GM13976 (cell line): ENCODE measurements at regions not wholly inside any gene's neighbourhood (a gene's known extent, or its start where the extent isn't known, plus 50 kb on each side); places are given as distances from the start of the nearest gene placed in this dataset.

ENCODE experiments used
- DNase-seq: peaks from one replicate; pipeline ENCODE4 v3.0.0; 2012; ENCODE audit warnings: low spot score
- in situ Hi-C: fragments of 300-500 bp; cut with MboI; formaldehyde crosslinking; loops from one replicate; pipeline ENCODE4 v1.12.0; 2022; ENCODE audit warnings: low sequenced_read_pairs, mixed read lengths, inconsistent platforms; ENCODE audit not compliant: unreplicated experiment
- TF ChIP-seq, protein P1 (sequence below): IDR thresholded peaks from 2 replicates; pipeline ENCODE4 v1.5.1; 2012; ENCODE audit warnings: borderline replicate concordance, mild to moderate bottlenecking; ENCODE audit not compliant: insufficient read depth; ENCODE audit errors: extremely low read depth, missing control alignments, control extremely low read depth

- in situ Hi-C loops = no loop called here
- TF ChIP-seq, protein P1, sequence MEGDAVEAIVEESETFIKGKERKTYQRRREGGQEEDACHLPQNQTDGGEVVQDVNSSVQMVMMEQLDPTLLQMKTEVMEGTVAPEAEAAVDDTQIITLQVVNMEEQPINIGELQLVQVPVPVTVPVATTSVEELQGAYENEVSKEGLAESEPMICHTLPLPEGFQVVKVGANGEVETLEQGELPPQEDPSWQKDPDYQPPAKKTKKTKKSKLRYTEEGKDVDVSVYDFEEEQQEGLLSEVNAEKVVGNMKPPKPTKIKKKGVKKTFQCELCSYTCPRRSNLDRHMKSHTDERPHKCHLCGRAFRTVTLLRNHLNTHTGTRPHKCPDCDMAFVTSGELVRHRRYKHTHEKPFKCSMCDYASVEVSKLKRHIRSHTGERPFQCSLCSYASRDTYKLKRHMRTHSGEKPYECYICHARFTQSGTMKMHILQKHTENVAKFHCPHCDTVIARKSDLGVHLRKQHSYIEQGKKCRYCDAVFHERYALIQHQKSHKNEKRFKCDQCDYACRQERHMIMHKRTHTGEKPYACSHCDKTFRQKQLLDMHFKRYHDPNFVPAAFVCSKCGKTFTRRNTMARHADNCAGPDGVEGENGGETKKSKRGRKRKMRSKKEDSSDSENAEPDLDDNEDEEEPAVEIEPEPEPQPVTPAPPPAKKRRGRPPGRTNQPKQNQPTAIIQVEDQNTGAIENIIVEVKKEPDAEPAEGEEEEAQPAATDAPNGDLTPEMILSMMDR = no peak
Measured at GRCh38 chr19:30852168-30852567, 480.0 kb downstream of the ZNF536 start.

GRCh38 chr19:30851646-30852045 lies 479.5 kb downstream of the ZNF536 start:
- TF ChIP-seq, protein P1 = no peak
- no peak for DNase-seq
- in situ Hi-C loops = no loop called here

More at GRCh38 chr19:30852168-30852567, 480.0 kb downstream of the ZNF536 start:
- no peak for DNase-seq

DNA sequence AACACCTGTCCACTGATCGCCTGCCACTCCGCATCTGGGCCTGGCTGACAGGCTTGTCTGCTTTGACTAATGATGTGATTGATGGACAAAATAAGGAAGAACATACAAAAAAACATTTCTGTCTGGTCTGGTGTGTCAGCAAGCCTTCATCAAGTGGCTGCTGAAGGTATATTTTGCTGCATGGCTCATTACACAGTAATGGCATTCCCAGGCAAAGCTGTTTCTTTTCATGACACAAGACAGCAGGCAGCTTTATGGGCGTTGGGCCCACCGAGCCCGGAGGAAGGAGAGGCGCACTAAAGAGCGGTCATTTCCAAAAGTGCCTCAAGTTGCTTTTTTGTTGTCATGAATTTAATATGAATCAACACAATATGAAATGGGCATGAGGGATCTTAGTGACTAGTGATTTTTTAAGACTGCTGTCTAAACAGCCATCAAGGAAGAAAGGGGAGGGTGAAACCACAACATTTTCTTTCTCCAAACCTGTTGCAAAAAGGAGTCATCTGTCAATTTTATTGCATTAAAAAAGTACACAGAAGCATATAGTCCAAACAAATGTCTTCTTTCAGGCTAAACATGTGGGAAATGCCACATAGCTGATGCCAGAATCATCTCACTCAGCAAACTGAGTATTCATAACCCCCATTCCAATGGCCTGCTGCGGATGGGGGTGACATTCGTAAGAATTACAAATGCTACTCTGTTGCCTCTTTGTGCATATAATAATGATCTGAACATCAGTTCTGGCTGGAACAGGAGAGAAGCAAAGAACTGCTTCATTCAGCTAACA lies 476.6 kb downstream of the ZNF536 start:
- TF ChIP-seq, protein P1 = no peak
- in situ Hi-C loops = no loop called here
- no peak for DNase-seq

- TF ChIP-seq, protein P1 = no peak
- in situ Hi-C loops = no loop called here
- no peak for DNase-seq
Measured at GRCh38 chr19:30846102-30846501, 473.9 kb downstream of the ZNF536 start.

DNA sequence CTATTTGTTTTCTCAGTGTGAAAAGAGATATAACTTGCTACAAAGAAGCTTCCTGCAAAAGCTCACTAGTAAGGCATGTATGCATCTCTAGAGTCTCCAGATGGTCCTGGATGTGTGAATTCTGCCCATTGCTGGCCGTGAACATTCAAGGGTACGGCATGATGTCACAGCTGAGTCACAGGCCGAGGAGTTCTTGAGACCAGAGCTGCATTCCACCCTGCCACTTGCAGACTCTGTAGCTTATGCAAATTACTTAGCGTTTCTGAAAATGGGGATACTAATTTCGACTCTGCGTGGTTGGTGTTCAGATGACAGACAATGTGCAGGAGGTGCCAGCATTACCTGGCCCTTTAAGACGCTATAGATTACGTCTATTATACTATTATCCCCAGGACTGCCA lies 470.7 kb downstream of the ZNF536 start:
- TF ChIP-seq, protein P1 = no peak
- in situ Hi-C loops = no loop called here
- DNase-seq = no peak

DNA sequence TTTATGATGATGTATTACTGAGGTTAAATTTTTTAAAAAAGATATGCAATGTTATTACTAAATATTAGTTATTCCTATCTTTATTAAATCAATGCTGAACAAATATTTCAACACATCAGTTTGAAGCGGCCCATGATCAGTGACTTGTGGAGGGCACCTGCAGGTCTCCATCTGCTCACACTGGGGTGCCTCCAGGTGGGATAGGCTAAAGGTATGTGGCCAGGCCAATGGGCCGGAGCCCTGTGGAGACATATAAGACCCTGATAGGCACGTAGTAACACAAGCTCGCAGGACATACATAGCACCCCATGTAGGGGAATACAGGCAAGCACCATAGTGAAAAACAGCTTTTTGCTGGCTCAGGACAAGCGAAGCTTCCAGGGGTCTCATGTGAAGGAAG lies 469.8 kb downstream of the ZNF536 start:
- in situ Hi-C loops = no loop called here
- no peak for DNase-seq
- TF ChIP-seq, protein P1 = no peak
